GM21390 (cell line): ENCODE measurements at regions not wholly inside any gene's neighbourhood (a gene's known extent, or its start where the extent isn't known, plus 50 kb on each side); places are given as distances from the start of the nearest gene placed in this dataset.
A peak's percentile ranks its signal among the peaks of the same experiment; 100 is the strongest.
"Not testable (repeated sequence)": the region's sequence is repeated elsewhere in the genome, so short reads cannot be mapped to it uniquely, and the experiment has no call there.

Source experiments
- ATAC-seq: cut with Tn5 transposase; IDR thresholded peaks from one replicate; pipeline ENCODE4 v1.9.1; 2021; ENCODE audit not compliant: unreplicated experiment

DNA sequence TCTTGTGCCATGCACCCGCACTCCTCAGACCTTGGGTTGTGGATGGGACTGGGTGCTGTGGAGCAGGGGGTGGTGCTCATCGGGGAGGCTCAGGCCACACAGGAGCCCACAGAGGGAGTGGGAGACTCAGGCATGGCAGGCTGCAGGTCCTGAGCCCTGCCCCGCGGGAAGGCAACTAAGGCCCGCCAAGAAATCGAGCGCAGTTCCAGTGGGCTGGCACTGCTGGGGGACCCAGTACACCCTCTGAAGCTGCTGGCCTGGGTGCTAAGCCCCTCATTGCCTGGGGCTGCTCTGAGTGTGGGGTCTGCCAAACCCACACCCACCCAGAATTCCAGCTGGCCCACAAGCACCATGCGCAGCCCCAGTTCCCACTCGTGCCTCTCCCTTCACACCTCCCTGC lies 450.5 kb upstream of the FGF16 start:
- ATAC-seq: no peak

- no peak for ATAC-seq
Measured at GRCh38 chrX:77003530-77003929, 443.7 kb upstream of the FGF16 start.

DNA sequence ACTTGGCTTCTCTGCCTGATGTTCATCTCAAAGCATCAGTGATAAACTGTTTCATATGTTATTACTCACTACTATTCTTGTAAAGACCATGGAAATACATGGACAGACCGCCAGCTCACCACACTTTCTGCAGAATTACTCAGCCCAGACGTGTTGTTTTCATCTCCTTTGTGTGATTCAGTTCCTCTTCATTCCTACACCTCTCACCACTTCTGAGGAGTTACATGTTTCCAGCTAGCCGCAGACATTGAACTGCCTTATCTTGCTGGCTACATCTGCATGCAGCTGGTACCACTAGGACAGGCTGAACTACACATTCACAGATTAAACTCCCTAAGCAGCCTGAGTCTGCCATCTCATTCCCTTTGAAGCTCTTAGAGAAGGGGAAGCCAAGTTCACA lies 443.2 kb upstream of the FGF16 start:
- no peak for ATAC-seq

- ATAC-seq: no peak
Measured at GRCh38 chrX:77009691-77010090, 437.5 kb upstream of the FGF16 start.

- ATAC-seq: no peak
Measured at GRCh38 chrX:77014377-77015372, 432.5 kb upstream of the FGF16 start.

DNA sequence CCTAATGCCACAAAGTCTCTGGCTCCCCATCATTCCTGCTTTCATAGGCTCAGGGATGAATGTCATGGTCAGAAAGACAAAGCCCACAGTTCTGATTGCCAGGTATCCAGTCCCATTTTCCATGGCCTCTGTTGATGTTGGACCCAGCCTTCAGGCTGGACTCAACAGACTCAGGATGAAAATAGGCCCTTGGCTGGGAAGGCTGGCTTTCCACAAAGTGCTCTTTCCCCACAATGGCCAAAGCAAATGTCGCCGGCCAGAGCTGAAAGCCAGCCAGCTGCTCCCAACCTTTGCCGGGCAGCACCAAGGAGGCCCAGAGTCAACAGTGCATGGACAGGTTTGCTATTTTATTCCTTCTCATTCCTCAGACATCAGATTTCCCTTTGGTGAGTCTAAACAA lies 430.1 kb upstream of the FGF16 start:
- no peak for ATAC-seq

DNA sequence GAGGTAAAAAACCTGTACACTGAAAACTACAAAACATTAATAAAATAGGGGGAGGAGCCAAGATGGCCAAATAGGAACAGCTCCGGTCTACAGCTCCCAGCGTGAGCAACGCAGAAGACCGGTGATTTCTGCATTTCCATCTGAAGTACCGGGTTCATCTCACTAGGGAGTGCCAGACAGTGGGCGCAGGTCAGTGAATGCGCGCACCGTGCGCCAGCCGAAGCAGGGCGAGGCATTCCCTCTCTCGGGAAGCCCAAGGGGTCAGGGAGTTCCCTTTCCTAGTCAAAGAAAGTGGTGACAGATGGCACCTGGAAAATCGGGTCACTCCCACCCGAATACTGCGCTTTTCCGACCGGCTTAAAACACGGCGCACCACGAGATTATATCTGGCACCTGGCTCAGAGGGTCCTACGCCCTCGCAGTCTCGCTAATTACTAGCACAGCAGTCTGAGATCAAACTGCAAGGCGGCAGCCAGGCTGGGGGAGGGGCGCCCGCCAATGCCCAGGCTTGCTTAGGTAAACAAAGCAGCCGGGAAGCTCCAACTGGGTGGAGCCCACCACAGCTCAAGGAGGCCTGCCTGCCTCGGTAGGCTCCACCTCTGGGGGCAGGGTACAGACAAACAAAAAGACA lies 400.9 kb upstream of the FGF16 start:
- ATAC-seq: not testable (repeated sequence)

- ATAC-seq: no peak
Measured at GRCh38 chrX:77060572-77060971, 386.6 kb upstream of the FGF16 start.

DNA sequence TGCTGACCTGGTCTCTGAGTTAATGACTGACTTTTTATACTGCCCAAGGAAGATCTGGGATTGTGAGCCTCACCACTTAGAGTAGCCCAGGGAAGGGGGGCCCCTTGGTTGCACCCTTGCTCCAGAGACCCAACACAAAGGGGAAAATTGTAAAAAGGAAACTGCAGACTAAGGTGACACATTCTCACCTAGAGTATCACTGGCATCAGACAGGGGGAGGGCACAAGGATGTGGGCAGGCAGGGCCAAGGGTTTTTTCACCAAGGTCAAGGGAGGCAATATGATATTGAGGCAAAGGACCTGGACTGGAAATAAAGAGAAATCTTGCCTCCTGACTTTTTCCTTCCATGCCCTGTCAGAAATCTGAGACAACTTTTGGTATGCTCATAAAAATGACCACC lies 386.2 kb upstream of the FGF16 start:
- no peak for ATAC-seq

- no peak for ATAC-seq
Measured at GRCh38 chrX:77061545-77061944, 385.6 kb upstream of the FGF16 start.

GRCh38 chrX:77065896-77066295 lies 381.3 kb upstream of the FGF16 start:
- ATAC-seq: no peak

DNA sequence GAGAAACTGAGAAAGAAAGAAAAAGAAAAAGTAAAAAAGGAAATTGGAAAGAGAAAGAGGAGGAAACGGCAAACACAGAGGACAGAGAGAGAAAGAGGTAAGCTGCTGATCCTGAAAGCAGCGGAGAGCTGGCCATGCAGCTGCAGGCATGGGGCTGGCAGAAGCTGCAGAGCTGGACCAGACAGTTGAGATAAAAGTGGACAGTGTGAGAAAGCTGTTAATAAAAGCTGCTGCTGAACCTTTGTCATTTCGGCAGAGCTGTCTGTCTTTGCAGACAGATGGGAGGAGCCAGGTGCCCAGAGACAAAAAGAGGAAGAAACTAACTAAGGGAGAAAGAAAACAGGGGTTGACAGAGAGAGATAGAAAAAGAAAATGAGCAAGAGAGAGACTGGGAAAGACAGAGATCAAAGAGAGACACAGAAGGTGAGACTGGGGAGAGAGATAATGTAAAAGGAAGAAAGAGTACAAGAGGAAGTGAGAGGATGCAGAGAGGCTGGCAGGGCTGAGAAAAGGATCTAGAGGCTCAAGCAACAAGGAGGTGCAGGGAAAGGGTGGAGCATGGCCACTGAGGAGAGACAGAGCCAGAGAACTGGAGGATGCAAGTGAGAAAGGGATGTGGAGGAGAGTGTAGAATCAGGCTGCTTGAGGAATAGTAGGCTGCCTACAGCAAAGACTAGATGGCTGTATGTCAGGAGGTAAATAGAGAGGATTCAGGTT lies 376.8 kb upstream of the FGF16 start:
- ATAC-seq: peak; percentile 69

GRCh38 chrX:77076896-77077295 lies 370.3 kb upstream of the FGF16 start:
- ATAC-seq: no peak

- ATAC-seq: not testable (repeated sequence)
Measured at GRCh38 chrX:77081237-77081636, 366.0 kb upstream of the FGF16 start.

DNA sequence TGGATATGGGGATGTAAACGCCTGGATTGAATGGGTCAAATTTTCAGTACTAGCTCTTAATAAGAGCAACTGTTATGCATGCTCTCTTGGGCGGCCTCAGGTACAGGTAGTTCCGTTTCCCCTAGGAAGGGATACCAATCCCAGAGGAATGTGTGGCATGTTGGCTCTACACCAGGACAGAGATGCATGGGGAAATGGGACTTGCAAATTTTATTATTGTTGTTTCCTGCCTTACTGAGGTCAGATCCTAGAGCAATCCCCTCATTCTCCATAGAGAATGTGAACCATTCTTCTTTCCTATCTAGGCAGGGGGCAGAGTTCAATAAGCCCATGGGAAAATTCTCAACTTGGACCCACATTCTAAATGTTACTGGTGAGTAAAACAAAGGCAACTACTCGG lies 361.8 kb upstream of the FGF16 start:
- no peak for ATAC-seq

DNA sequence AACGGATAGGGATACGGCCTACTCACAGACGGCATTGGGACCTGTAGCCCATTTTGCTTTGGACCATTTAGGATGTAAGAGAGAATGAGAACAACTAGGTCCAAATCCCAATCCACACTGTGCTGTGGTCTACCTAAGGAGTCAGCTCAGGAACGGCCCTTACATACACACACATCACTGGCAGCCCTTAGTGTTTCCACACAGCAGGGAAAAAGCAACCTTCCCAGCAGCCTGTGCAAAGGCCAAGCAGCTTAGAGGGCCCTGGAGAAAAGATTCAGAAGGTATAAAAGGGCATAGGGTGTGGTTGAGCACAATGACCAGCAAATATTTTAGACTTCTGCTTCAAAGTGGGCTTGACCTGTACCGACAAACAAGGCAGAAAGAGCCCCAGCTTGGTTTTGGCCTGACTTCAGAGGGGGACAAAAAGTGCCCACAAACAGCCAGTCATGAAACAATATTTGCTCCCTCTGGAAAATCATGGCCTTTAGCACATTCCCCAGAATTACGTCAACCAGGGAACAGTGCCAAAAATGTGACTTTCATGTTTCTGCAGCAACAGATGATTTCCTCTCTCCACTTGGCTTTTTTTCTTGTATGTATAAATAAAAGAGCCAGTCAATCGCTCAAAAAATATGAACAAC lies 359.5 kb upstream of the FGF16 start:
- ATAC-seq: no peak

- no peak for ATAC-seq
Measured at GRCh38 chrX:77088233-77088632, 359.0 kb upstream of the FGF16 start.

GRCh38 chrX:77114501-77114900 lies 332.7 kb upstream of the FGF16 start:
- no peak for ATAC-seq

- no peak for ATAC-seq
Measured at GRCh38 chrX:77118686-77119085, 328.5 kb upstream of the FGF16 start.

- ATAC-seq: no peak
Measured at GRCh38 chrX:77119706-77120105, 327.5 kb upstream of the FGF16 start.

DNA sequence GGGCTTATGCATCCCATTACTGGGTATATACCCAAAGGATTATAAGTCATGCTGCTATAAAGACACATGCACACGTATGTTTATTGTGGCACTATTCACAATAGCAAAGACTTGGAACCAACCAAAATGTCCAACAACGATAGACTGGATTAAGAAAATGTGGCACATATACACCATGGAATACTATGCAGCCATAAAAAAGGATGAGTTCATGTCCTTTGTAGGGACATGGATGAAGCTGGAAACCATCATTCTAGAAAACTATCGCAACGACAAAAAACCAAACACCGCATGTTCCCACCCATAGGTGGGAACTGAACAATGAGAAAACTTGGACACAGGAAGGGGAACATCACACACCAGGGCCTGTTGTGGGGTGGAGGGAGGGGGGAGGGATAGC lies 323.3 kb upstream of the FGF16 start:
- ATAC-seq: not testable (repeated sequence)
